ENCODE measurements at regions not wholly inside any gene's neighbourhood (a gene's known extent, or its start where the extent isn't known, plus 50 kb on each side); places are given as distances from the start of the nearest gene placed in this dataset.

DNA sequence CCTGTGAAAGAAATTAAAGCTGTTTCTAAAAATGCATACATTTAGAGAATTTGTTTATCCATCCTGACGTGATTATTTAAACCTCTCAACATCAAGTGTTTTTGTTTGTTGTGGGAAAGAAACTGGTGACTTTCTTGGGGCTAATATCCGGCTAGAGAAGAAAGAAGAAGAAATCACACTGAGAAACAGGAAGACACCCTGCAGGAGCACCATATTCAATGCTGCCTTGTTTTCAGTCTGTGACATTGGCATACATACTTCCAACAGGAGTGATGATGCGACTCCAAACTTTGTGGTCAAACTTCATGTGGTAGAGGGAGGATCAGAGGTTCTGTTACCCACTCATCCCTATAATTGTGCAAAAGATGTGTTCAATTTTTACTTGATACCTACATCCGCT lies 997.6 kb upstream of the CITED2 start:
- TF ChIP-seq CTCF (IDR thresholded peaks at IDR 0.05; ENCODE audit: low read length) (no peak), EZH2 (optimal IDR thresholded peaks at IDR 0.05; ENCODE audit: low read depth, low read length) (no peak), EZH2phosphoT487 (IDR thresholded peaks at IDR 0.05; ENCODE audit: low read length) (no peak)
